ENCODE measurements at regions not wholly inside any gene's neighbourhood (a gene's known extent, or its start where the extent isn't known, plus 50 kb on each side); places are given as distances from the start of the nearest gene placed in this dataset.

GRCh38 chr4:66574145-66574978, 904.1 kb upstream of the EPHA5 start:
- TF ChIP-seq CTCF (conservative IDR thresholded peaks at IDR 0.05; ENCODE audit: low read length) (no peak), EZH2phosphoT487 (IDR thresholded peaks at IDR 0.05; ENCODE audit: borderline replicate concordance) (no peak)
